T-cell (primary cell): ENCODE measurements at regions not wholly inside any gene's neighbourhood (a gene's known extent, or its start where the extent isn't known, plus 50 kb on each side); places are given as distances from the start of the nearest gene placed in this dataset.
"Not testable (repeated sequence)": the region's sequence is repeated elsewhere in the genome, so short reads cannot be mapped to it uniquely, and the experiment has no call there.

ENCODE experiments used
- ATAC-seq, 4 experiments: fragments of 200-7000 bp in 3 of 4; fragments of 150-1000 bp in 1 of 4; cut with Tn5 transposase; replicated peaks in 1 of 4; 1 replicate in 3 of 4; 2 replicates in 1 of 4; pipeline ENCODE4 v1.10.0; 2021; ENCODE audit warnings: moderate library complexity in 3 of 4, mild to moderate bottlenecking in 2 of 4, moderate number of reproducible peaks in 1 of 4
- CTCF ChIA-PET, 2 donors: fragments of 300-600 bp; sonication (Branson Sonifier 250); formaldehyde crosslinking; loops; one replicate each; lab custom pipeline; 2022; ENCODE audit warnings: antibody characterized with exemption in 2 of 2; lab: Charles Lee
- POLR2A ChIA-PET, 2 donors: fragments of 300-600 bp; sonication (Branson Sonifier 250); formaldehyde crosslinking; loops; one replicate each; lab custom pipeline; 2022; ENCODE audit warnings: antibody characterized with exemption in 2 of 2; lab: Charles Lee
- DNase-seq, 35 experiments: peaks; one replicate each; pipeline versions ENCODE4 v3.0.0 to v3.0.0-alpha.2; 2013 to 2023
- H3K27ac ChIP-seq: one replicate; pipeline ENCODE4 v1.5.1; 2013; ENCODE audit warnings: low read length
- H3K27me3 ChIP-seq, 2 experiments: replicated peaks in 1 of 2; 1 replicate in 1 of 2; 2 replicates in 1 of 2; pipeline versions ENCODE4 v1.6.1 to v1.7.0; 2013; ENCODE audit warnings: low read length in 1 of 2, mixed read lengths in 1 of 2; ENCODE audit not compliant: control insufficient read depth in 2 of 2, insufficient read depth in 2 of 2; ENCODE audit errors: extremely low read depth in 1 of 2
- H3K36me3 ChIP-seq, 2 donors: 1 replicate in 1 of 2; 2 replicates in 1 of 2; pipeline versions ENCODE4 v1.6.1 to v1.7.0; 2013; ENCODE audit warnings: low read length in 1 of 2; ENCODE audit not compliant: control insufficient read depth in 2 of 2, insufficient read depth in 1 of 2; ENCODE audit errors: extremely low read depth in 1 of 2
- H3K4me1 ChIP-seq, 2 experiments: 1 replicate in 1 of 2; 2 replicates in 1 of 2; pipeline versions ENCODE4 v1.6.1 to v1.7.0; 2013; ENCODE audit warnings: low read length in 2 of 2, mixed read lengths in 1 of 2; ENCODE audit not compliant: insufficient read depth in 2 of 2, control insufficient read depth in 1 of 2; ENCODE audit errors: extremely low read depth in 1 of 2
- H3K4me3 ChIP-seq, 2 donors: 1 replicate in 1 of 2; 2 replicates in 1 of 2; pipeline versions ENCODE4 v1.5.1 to v1.7.0; 2013; ENCODE audit warnings: mild to moderate bottlenecking in 2 of 2, low read length in 1 of 2, moderate library complexity in 1 of 2; ENCODE audit not compliant: control insufficient read depth in 1 of 2; ENCODE audit errors: extremely low read depth in 1 of 2
- H3K9me3 ChIP-seq: 2 replicates; pipeline ENCODE4 v1.7.0; 2013
- H3K27ac Mint-ChIP-seq, 2 donors: one replicate each; pipeline ENCODE4 v1.8.0; 2020 to 2021; ENCODE audit warnings: mild to moderate bottlenecking in 2 of 2, mixed read lengths in 2 of 2
- H3K27me3 Mint-ChIP-seq, 2 donors: one replicate each; pipeline ENCODE4 v1.8.0; 2021 to 2022; ENCODE audit warnings: mixed read lengths in 2 of 2
- H3K36me3 Mint-ChIP-seq: one replicate; pipeline ENCODE4 v1.8.0; 2021; ENCODE audit warnings: mixed read lengths
- H3K4me1 Mint-ChIP-seq, 3 donors: one replicate each; pipeline ENCODE4 v1.8.0; 2020 to 2022; ENCODE audit warnings: mixed read lengths in 3 of 3, mild to moderate bottlenecking in 1 of 3
- H3K4me3 Mint-ChIP-seq, 3 donors: one replicate each; pipeline ENCODE4 v1.8.0; 2020 to 2022; ENCODE audit warnings: mild to moderate bottlenecking in 3 of 3, mixed read lengths in 3 of 3, moderate library complexity in 3 of 3
- H3K9me3 Mint-ChIP-seq, 3 donors: one replicate each; pipeline ENCODE4 v1.8.0; 2020 to 2022; ENCODE audit warnings: mixed read lengths in 3 of 3
- WGBS: methylation state at CpG from one replicate; pipeline ENCODE4 v1.1.5; 2013; ENCODE audit warnings: missing lambda C conversion rate; ENCODE audit not compliant: insufficient coverage; 5-methylcytosine and 5-hydroxymethylcytosine counted together

GRCh38 chr4:49510238-49510637 is 524.2 kb downstream of the CWH43 start:
- H3K27ac ChIP-seq, H3K4me1 ChIP-seq, H3K36me3 Mint-ChIP-seq, H3K27me3 ChIP-seq, H3K4me3 Mint-ChIP-seq, ATAC-seq, H3K36me3 ChIP-seq, H3K27me3 Mint-ChIP-seq, POLR2A ChIA-PET, H3K4me1 Mint-ChIP-seq, CTCF ChIA-PET, H3K27ac Mint-ChIP-seq, H3K4me3 ChIP-seq: not testable (repeated sequence)
- peak in 2 of 35 experiments; percentile 5 to 28 for DNase-seq
- 74% methylated on average over 5 of the region's 7 CpGs for WGBS
- peaks cover 13% of the 10 kb centered on the region for H3K9me3 ChIP-seq
- peaks cover 36 to 46% (median 46%) of the 10 kb centered on the region in 3 donors for H3K9me3 Mint-ChIP-seq

- 65% methylated on average over 9 of the region's 10 CpGs for WGBS
- H3K36me3 Mint-ChIP-seq, H3K27me3 ChIP-seq, CTCF ChIA-PET, H3K4me1 ChIP-seq, H3K27ac ChIP-seq, H3K27ac Mint-ChIP-seq, H3K36me3 ChIP-seq, ATAC-seq, H3K27me3 Mint-ChIP-seq, H3K4me1 Mint-ChIP-seq, H3K4me3 Mint-ChIP-seq, H3K4me3 ChIP-seq, POLR2A ChIA-PET: not testable (repeated sequence)
- DNase-seq, result peak in 2 of 35 experiments; percentile 13 to 32
- H3K9me3 ChIP-seq, result peaks cover 13% of the 10 kb centered on the region
- H3K9me3 Mint-ChIP-seq, result peaks cover 46 to 50% (median 49%) of the 10 kb centered on the region in 3 donors
These were observed 525.3 kb downstream of the CWH43 start for GRCh38 chr4:49511353-49511752.

GRCh38 chr4:49511881-49512491 is 525.9 kb downstream of the CWH43 start:
- H3K4me1 ChIP-seq, H3K4me3 Mint-ChIP-seq, H3K36me3 ChIP-seq, ATAC-seq, H3K27ac Mint-ChIP-seq, H3K27me3 Mint-ChIP-seq, H3K27me3 ChIP-seq, CTCF ChIA-PET, H3K4me1 Mint-ChIP-seq, H3K36me3 Mint-ChIP-seq, H3K4me3 ChIP-seq, POLR2A ChIA-PET, H3K27ac ChIP-seq: not testable (repeated sequence)
- 67% methylated on average over 9 of the region's 13 CpGs for WGBS
- H3K9me3 Mint-ChIP-seq, result peaks cover 49 to 51% (median 50%) of the 10 kb centered on the region in 3 donors
- peak in 7 of 35 experiments; percentile 5 to 38 (median 15) for DNase-seq
- H3K9me3 ChIP-seq, result peaks cover 13% of the 10 kb centered on the region

- H3K4me1 Mint-ChIP-seq, H3K36me3 ChIP-seq, H3K4me3 ChIP-seq, POLR2A ChIA-PET, H3K27ac ChIP-seq, ATAC-seq, H3K27me3 Mint-ChIP-seq, H3K27ac Mint-ChIP-seq, H3K36me3 Mint-ChIP-seq, H3K4me1 ChIP-seq, H3K27me3 ChIP-seq, H3K4me3 Mint-ChIP-seq, CTCF ChIA-PET: not testable (repeated sequence)
- DNase-seq, result peak in 8 of 35 experiments; percentile 8 to 53 (median 29)
- peaks cover 47 to 51% (median 50%) of the 10 kb centered on the region in 3 donors for H3K9me3 Mint-ChIP-seq
- peaks cover 13% of the 10 kb centered on the region for H3K9me3 ChIP-seq
- WGBS, result 83% methylated on average over 32 of the region's 33 CpGs
These were observed 526.8 kb downstream of the CWH43 start for GRCh38 chr4:49512641-49513545.

- H3K27me3 ChIP-seq, H3K27me3 Mint-ChIP-seq, POLR2A ChIA-PET, CTCF ChIA-PET, H3K4me3 Mint-ChIP-seq, H3K4me3 ChIP-seq, H3K27ac ChIP-seq, H3K36me3 Mint-ChIP-seq, H3K36me3 ChIP-seq, ATAC-seq, H3K27ac Mint-ChIP-seq, H3K4me1 ChIP-seq, H3K4me1 Mint-ChIP-seq: not testable (repeated sequence)
- peaks cover 47 to 51% (median 50%) of the 10 kb centered on the region in 3 donors for H3K9me3 Mint-ChIP-seq
- WGBS, result 31% methylated on average over 1 of the region's 11 CpGs
- H3K9me3 ChIP-seq, result peaks cover 13% of the 10 kb centered on the region
- DNase-seq, result peak in 4 of 35 experiments; percentile 19 to 32 (median 27)
These were observed 527.6 kb downstream of the CWH43 start for GRCh38 chr4:49513546-49514115.

- H3K27ac ChIP-seq, H3K4me3 Mint-ChIP-seq, POLR2A ChIA-PET, H3K4me1 ChIP-seq, H3K4me1 Mint-ChIP-seq, H3K27ac Mint-ChIP-seq, CTCF ChIA-PET, H3K36me3 ChIP-seq, H3K36me3 Mint-ChIP-seq, H3K27me3 ChIP-seq, H3K4me3 ChIP-seq, ATAC-seq, H3K27me3 Mint-ChIP-seq: not testable (repeated sequence)
- peaks cover 47 to 51% (median 50%) of the 10 kb centered on the region in 3 donors for H3K9me3 Mint-ChIP-seq
- DNase-seq, result peak in 8 of 35 experiments; percentile 5 to 51 (median 26)
- H3K9me3 ChIP-seq, result peaks cover 13% of the 10 kb centered on the region
- 67% methylated on average over 8 of the region's 18 CpGs for WGBS
These were observed 528.2 kb downstream of the CWH43 start for GRCh38 chr4:49514171-49514699.
